C4-2B (cell line): ENCODE measurements at regions not wholly inside any gene's neighbourhood (a gene's known extent, or its start where the extent isn't known, plus 50 kb on each side); places are given as distances from the start of the nearest gene placed in this dataset.

Experiments used
- CTCF ChIP-seq: fragments of 450-650 bp; conservative IDR thresholded peaks from 2 replicates; pipeline ENCODE4 v1.5.1; 2017; ENCODE audit warnings: mild to moderate bottlenecking
- ZFX ChIP-seq: fragments of 450-650 bp; IDR thresholded peaks from 2 replicates; pipeline ENCODE4 v1.6.1; 2017

- no peak for TF ChIP-seq CTCF
- TF ChIP-seq ZFX = no peak
These were observed 52.9 kb upstream of the JMY start for GRCh38 chr5:79183011-79183410.
